Inferior parietal cortex (tissue), 1 donor: ENCODE measurements at regions not wholly inside any gene's neighbourhood (a gene's known extent, or its start where the extent isn't known, plus 50 kb on each side); places are given as distances from the start of the nearest gene placed in this dataset.

Source experiments
- DNase-seq: peaks from one replicate; pipeline ENCODE4 v3.0.0-alpha.2; 2016; ENCODE audit errors: extremely low spot score

DNA sequence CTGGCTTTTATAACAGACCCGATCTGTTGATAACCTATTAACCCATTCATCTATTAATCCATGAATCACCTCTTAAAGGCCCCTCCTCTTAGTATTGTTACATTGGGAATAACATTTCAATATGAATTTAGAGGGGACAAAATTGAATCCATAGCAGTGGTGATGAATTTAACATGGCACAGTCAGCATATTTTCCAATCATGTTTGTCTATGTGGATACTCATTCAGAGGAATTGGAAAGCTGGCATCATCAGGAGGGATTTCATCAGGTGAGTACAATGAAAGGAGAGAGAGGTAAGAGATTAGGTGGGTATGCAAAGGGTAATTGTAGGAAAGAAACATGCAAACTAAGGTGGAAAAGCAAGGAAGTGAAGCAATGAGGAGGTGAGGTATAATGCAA lies 59.6 kb upstream of the FOXN2 start:
- no peak for DNase-seq

DNA sequence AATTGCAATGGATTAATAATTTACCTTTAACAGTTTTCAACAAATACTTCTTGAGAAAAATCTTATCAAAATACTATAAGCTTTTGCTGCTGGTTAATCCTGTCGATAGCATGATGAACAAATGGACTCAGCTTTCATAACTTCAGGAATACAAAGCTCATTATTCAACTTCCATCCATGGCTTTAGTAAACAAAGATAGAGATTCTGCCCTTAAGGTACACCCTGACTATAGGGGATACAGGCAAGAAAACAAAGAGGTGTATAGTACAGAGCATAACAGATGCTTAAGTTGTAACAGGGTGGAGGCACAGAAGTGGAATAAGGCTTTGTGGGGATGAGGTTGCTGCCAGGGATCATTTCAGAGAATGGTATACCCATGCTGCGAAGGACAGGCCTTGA lies 57.0 kb upstream of the FOXN2 start:
- no peak for DNase-seq

DNA sequence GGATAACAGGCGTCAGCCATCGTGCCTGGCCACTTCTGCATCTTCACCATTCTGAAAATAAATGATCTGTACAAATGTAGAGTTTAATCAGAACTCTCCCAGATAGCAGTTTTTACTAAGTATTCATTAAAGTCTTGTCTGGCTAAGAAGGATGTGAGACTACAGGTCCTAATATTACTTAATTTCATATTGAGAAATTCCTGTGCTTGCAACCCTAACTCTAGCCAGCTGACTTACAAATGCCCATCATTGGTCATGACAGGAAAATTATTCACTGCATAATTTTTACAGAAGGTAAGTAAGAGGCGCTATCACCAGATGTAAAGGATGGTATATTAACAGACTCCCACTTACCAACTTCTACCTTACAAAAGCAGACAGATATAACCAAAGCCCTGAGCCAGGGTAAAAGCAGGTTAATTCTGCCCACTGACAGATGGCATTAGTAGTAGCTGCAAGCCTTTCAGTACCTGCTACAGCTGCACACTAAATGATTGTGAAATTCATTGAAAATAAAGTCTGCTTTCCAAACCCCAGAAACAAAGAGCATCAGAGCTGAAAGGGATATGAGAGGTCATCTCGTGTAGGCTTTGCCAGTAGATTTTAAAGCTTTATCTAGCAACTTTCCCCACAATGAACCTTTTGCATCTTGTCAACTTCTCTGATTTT lies 55.9 kb upstream of the FOXN2 start:
- no peak for DNase-seq

DNA sequence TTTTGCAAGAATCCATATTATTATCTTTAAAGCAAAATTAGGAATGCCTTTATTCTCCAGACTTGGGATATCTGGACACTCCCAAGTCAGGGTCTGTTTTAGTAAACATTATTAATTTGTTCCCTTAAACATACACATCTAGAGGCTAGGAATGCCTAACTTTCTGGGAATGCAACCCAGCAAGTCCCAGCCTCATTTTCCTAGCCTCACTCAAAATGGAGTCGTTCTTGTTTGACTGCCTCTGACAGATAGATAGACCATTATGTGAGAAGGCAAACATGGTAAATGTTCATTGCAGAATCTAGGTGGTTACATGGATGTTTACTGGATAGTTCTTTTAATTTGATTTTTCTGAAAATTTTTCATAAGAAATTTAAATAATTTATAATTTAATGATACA lies 54.7 kb upstream of the FOXN2 start:
- DNase-seq = no peak

DNA sequence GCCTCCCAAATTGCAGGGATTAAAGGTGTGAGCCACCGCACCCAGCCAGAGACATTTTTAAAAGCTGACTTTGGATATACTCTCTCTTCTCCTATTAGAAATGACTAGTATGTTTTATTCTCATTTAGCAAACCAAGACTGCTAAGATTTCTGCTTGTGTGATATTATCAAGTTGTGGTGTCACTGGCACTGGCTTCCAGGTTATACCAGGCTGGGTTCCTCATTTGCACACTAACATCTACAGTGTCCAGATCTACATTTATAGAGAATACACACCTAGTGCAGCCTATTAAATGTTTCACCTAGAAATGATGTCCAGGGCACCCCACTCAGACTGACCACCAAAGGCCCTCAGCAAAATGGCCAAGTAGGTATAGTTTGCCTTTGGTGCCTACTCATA lies 49.9 kb upstream of the FOXN2 start:
- no peak for DNase-seq
